ENCODE measurements at regions not wholly inside any gene's neighbourhood (a gene's known extent, or its start where the extent isn't known, plus 50 kb on each side); places are given as distances from the start of the nearest gene placed in this dataset.

- no peak overlapping the region for H3K27ac ChIP-seq (ENCODE audit: low read length)
- intact Hi-C loops (cut with micrococcal nuclease), result loop anchor here (5.0 kb wide), 1 partner anchor 612 kb away; no protein-coding TSS in a partner anchor
- no peaks in the 10 kb centered on the region for H3K4me1 ChIP-seq (ENCODE audit: insufficient read depth, low read length)
- BruUV-seq (replicated peaks), result no TSS peak
- H3K9me2 ChIP-seq (replicated peaks; ENCODE audit: low read length), result no peaks in the 10 kb centered on the region
- TF ChIP-seq EZH2phosphoT487 (IDR thresholded peaks at IDR 0.05; ENCODE audit: borderline replicate concordance, low read length), result no peak
- no peak for TF ChIP-seq CTCF (conservative IDR thresholded peaks at IDR 0.05; ENCODE audit: low read depth, low read length)
- no peak for TF ChIP-seq EZH2 (IDR thresholded peaks at IDR 0.05; ENCODE audit: low read length, unreplicated experiment)
- no peak overlapping the region for H2AFZ ChIP-seq (ENCODE audit: low read length)
- no peaks in the 10 kb centered on the region for H3K36me3 ChIP-seq (ENCODE audit: low read depth, low read length)
- no peaks in the 10 kb centered on the region for H3F3A ChIP-seq (ENCODE audit: low read length, unreplicated experiment)
- ATAC-seq (no peak), DNase-seq (no peak)
- H3K4me2 ChIP-seq (ENCODE audit: low read length), result no peak overlapping the region
- H3K79me2 ChIP-seq (ENCODE audit: low read length), result no peaks in the 10 kb centered on the region
- CTCF ChIA-PET, result no interaction called here
- no peak overlapping the region for H3K9ac ChIP-seq (ENCODE audit: low read length)
- H3K9me3 ChIP-seq (ENCODE audit: low read length), result no peaks in the 10 kb centered on the region
- H3K27me3 ChIP-seq (ENCODE audit: low read length), result no peaks in the 10 kb centered on the region
- no peaks in the 10 kb centered on the region for H4K20me1 ChIP-seq (ENCODE audit: low read length)
- H3K4me3 ChIP-seq (ENCODE audit: low read length), result no peak overlapping the region
- POLR2A ChIA-PET (ENCODE audit: unreplicated experiment), result no interaction called here
These were observed 412.3 kb upstream of the CHORDC1 start for GRCh38 chr11:90635151-90635550.

- H3F3A ChIP-seq (ENCODE audit: low read length, unreplicated experiment), result no peaks in the 10 kb centered on the region
- H3K79me2 ChIP-seq (ENCODE audit: low read length), result no peaks in the 10 kb centered on the region
- H4K20me1 ChIP-seq (ENCODE audit: low read length), result no peaks in the 10 kb centered on the region
- ATAC-seq (no peak), DNase-seq (peak; percentile 9)
- no peak overlapping the region for H3K9ac ChIP-seq (ENCODE audit: low read length)
- intact Hi-C loops (cut with micrococcal nuclease), result no loop called here
- no peak overlapping the region for H2AFZ ChIP-seq (ENCODE audit: low read length)
- no peak overlapping the region for H3K4me3 ChIP-seq (ENCODE audit: low read length)
- ChIA-PET CTCF (no interaction called here), POLR2A (ENCODE audit: unreplicated experiment) (no interaction called here)
- 0 out of 2 replicates have a peak, but pooled peaks cover 3% of the 10 kb centered on the region for H3K9me3 ChIP-seq (ENCODE audit: low read length)
- H3K4me2 ChIP-seq (ENCODE audit: low read length), result no peak overlapping the region
- H3K4me1 ChIP-seq (ENCODE audit: insufficient read depth, low read length), result no peaks in the 10 kb centered on the region
- no peaks in the 10 kb centered on the region for H3K27me3 ChIP-seq (ENCODE audit: low read length)
- no peak overlapping the region for H3K27ac ChIP-seq (ENCODE audit: low read length)
- no TSS peak for BruUV-seq (replicated peaks)
- TF ChIP-seq EZH2phosphoT487 (IDR thresholded peaks at IDR 0.05; ENCODE audit: borderline replicate concordance, low read length) (no peak), EZH2 (IDR thresholded peaks at IDR 0.05; ENCODE audit: low read length, unreplicated experiment) (no peak), CTCF (conservative IDR thresholded peaks at IDR 0.05; ENCODE audit: low read depth, low read length) (no peak)
- no peaks in the 10 kb centered on the region for H3K9me2 ChIP-seq (replicated peaks; ENCODE audit: low read length)
- no peaks in the 10 kb centered on the region for H3K36me3 ChIP-seq (ENCODE audit: low read depth, low read length)
These were observed 407.3 kb upstream of the CHORDC1 start for GRCh38 chr11:90630176-90630575.

- no peak overlapping the region for H2AFZ ChIP-seq (ENCODE audit: low read length)
- no peaks in the 10 kb centered on the region for H3K27me3 ChIP-seq (ENCODE audit: low read length)
- no peak overlapping the region for H3K4me2 ChIP-seq (ENCODE audit: low read length)
- ChIA-PET CTCF (no interaction called here), POLR2A (ENCODE audit: unreplicated experiment) (no interaction called here)
- no peaks in the 10 kb centered on the region for H3K79me2 ChIP-seq (ENCODE audit: low read length)
- no peaks in the 10 kb centered on the region for H3K9me2 ChIP-seq (replicated peaks; ENCODE audit: low read length)
- TF ChIP-seq CTCF (conservative IDR thresholded peaks at IDR 0.05; ENCODE audit: low read depth, low read length) (no peak), EZH2 (IDR thresholded peaks at IDR 0.05; ENCODE audit: low read length, unreplicated experiment) (no peak), EZH2phosphoT487 (IDR thresholded peaks at IDR 0.05; ENCODE audit: borderline replicate concordance, low read length) (no peak)
- no peaks in the 10 kb centered on the region for H3K36me3 ChIP-seq (ENCODE audit: low read depth, low read length)
- H3F3A ChIP-seq (ENCODE audit: low read length, unreplicated experiment), result no peaks in the 10 kb centered on the region
- intact Hi-C loops (cut with micrococcal nuclease), result no loop called here
- 0 out of 2 replicates have a peak, but pooled peaks cover 3% of the 10 kb centered on the region for H3K9me3 ChIP-seq (ENCODE audit: low read length)
- no peaks in the 10 kb centered on the region for H4K20me1 ChIP-seq (ENCODE audit: low read length)
- H3K27ac ChIP-seq (ENCODE audit: low read length), result no peak overlapping the region
- DNase-seq, result no peak
- no peak for ATAC-seq
- no TSS peak for BruUV-seq (replicated peaks)
- no peak overlapping the region for H3K4me3 ChIP-seq (ENCODE audit: low read length)
- no peak overlapping the region for H3K9ac ChIP-seq (ENCODE audit: low read length)
- H3K4me1 ChIP-seq (ENCODE audit: insufficient read depth, low read length), result no peaks in the 10 kb centered on the region
These were observed 406.5 kb upstream of the CHORDC1 start for GRCh38 chr11:90629229-90629806.
